CMK (cell line): ENCODE measurements at regions not wholly inside any gene's neighbourhood (a gene's known extent, or its start where the extent isn't known, plus 50 kb on each side); places are given as distances from the start of the nearest gene placed in this dataset.
"Not testable (repeated sequence)": the region's sequence is repeated elsewhere in the genome, so short reads cannot be mapped to it uniquely, and the experiment has no call there.

Experiments
- DNase-seq: peaks from one replicate; pipeline ENCODE4 v3.0.0-alpha.2; 2010; ENCODE audit warnings: low read depth

GRCh38 chrY:19644889-19645638 lies 99.5 kb downstream of the KDM5D start:
- DNase-seq = no peak

- DNase-seq = no peak
These were observed 106.7 kb downstream of the KDM5D start for GRCh38 chrY:19637651-19638347.

- no peak for DNase-seq
These were observed 115.6 kb downstream of the KDM5D start for GRCh38 chrY:19628926-19629325.

GRCh38 chrY:19622392-19622791 lies 122.1 kb downstream of the KDM5D start:
- DNase-seq = no peak

GRCh38 chrY:19621756-19622155 lies 122.8 kb downstream of the KDM5D start:
- DNase-seq = no peak

GRCh38 chrY:19601113-19601512 lies 143.4 kb downstream of the KDM5D start:
- no peak for DNase-seq

GRCh38 chrY:19600711-19601110 lies 143.8 kb downstream of the KDM5D start:
- DNase-seq = no peak

GRCh38 chrY:19590235-19590634 lies 154.3 kb downstream of the KDM5D start:
- DNase-seq = no peak

GRCh38 chrY:19589664-19590063 lies 154.9 kb downstream of the KDM5D start:
- no peak for DNase-seq

- no peak for DNase-seq
These were observed 157.2 kb downstream of the KDM5D start for GRCh38 chrY:19587311-19587710.

- not testable (repeated sequence) for DNase-seq
These were observed 163.5 kb downstream of the KDM5D start for GRCh38 chrY:19580990-19581389.

- no peak for DNase-seq
These were observed 166.1 kb downstream of the KDM5D start for GRCh38 chrY:19578281-19578874.

- DNase-seq = no peak
These were observed 167.3 kb downstream of the KDM5D start for GRCh38 chrY:19577250-19577649.

GRCh38 chrY:19574939-19575338 lies 169.6 kb downstream of the KDM5D start:
- no peak for DNase-seq

- no peak for DNase-seq
These were observed 170.9 kb downstream of the KDM5D start for GRCh38 chrY:19573646-19574045.

GRCh38 chrY:19570999-19571398 lies 173.5 kb downstream of the KDM5D start:
- DNase-seq = no peak

GRCh38 chrY:19567943-19568342 lies 176.6 kb downstream of the KDM5D start:
- DNase-seq = peak; percentile 5

GRCh38 chrY:19567051-19567921 lies 177.2 kb downstream of the KDM5D start:
- DNase-seq = peak; percentile 89

- DNase-seq = no peak
These were observed 185.4 kb downstream of the KDM5D start for GRCh38 chrY:19559161-19559560.

GRCh38 chrY:19549671-19550466 lies 194.7 kb downstream of the KDM5D start:
- DNase-seq = no peak
